ENCODE measurements at regions not wholly inside any gene's neighbourhood (a gene's known extent, or its start where the extent isn't known, plus 50 kb on each side); places are given as distances from the start of the nearest gene placed in this dataset.
"Not testable (repeated sequence)": the region's sequence is repeated elsewhere in the genome, so short reads cannot be mapped to it uniquely, and the experiment has no call there.

DNA sequence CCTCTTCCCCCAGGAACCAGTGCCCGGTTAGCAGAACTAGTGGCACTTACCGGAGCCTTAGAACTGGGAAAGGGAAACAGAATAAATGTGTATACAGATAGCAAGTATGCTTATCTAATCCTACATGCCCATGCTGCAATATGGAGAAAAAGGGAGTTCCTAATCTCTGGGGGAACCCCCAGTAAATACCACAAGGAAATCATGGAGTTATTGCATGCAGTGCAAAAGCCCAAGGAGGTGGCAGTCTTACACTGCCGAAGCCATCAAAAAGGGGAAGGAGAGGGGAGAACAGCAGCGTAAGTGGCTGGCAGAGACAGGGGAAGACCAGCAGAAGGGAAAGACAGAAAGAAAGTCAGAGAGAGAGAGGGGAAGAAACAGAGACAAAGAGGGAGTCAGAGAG, 556.7 kb upstream of the SPRY2 start:
- DNase-seq: not testable (repeated sequence)

DNA sequence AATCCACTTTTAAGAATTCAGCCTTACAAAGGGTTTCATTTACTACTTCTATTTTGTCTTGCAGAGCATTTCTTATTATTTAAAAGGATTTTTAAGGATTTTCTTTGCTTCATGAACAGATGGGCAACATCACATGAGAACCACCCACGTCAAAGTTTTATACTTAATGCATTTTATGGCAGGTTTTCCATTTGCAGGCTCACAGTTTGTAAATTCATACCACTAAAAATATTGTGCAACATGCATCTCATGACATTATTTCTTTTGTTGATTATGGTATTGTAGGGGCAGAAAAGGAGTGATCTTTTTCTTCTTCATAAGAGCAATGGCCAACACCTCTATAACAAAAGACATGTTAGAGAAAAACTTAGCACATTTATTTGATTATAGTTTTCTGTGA, 554.0 kb upstream of the SPRY2 start:
- DNase-seq: no peak

DNA sequence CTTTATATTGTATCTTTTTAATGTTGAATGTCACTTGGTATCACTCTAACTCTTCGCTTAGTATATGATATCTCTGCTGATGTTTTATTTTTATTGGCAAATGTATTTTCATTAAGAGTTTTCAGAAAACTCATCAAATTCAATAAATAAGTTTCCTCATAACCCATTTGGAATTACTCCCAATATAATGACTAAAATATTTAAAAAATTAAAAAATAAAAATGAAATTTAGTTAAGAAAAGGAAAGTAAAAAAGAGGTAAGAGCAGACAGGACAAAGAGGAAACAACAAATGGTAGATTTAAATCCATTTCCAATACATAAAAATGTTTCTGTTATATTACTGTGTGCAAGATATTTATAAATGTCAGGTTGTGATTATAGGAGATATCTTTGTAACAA, 548.9 kb upstream of the SPRY2 start:
- DNase-seq: no peak

- no peak for DNase-seq
Observed at GRCh38 chr13:80888390-80888789, 547.5 kb upstream of the SPRY2 start.

DNA sequence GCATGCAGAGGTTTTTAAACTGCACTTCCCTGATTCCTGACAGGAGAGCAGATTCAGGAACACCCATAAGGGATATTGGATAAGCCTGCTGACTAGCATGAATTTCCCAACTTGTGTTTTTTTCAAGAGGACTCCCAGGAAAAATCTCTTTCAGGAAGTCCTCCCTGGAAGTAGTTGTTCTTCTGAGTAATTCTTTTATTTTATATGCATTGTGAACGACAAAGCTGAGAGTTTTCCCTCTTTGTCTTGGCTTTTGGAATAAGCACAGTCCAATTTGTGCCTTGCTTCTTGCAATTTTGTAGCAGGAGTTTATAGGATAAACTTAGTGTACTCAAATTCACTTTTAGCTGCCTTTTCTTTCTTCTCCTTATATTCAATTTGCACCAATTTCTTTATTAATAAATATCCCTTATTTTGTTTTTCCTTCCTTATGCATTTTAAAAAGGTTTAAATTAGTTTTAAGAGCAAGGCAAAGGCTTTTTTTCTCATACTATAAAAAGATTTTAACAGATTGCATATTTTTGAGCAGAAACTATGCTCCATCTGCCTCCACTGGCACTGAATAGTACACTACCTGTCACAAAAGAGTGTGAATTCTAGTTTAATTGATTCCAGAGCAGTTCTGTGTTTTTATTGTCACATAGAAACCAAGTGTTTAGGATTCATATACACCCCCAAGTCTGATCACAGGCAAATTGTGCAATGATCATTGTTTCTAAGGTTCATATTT, 543.3 kb upstream of the SPRY2 start:
- no peak for DNase-seq

DNA sequence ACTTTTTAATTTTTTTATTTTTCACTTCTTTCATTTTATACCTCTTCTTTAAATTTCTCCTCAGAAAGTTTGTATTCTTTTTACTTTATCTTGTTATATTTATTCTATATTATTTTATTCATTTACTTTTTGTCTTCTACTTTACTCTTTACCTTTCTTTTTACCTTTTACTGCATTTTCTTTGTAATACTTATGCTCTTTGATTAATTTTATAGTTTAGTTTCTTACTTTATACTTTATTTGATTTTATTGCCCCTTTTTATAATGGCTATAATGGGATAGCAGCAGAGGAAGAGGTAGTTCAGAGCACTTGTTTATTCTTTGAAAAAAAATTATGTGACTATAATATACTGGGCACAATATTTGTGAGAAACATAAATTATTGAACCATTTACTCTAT, 542.6 kb upstream of the SPRY2 start:
- no peak for DNase-seq

- no peak for DNase-seq
Observed at GRCh38 chr13:80881942-80882445, 541.1 kb upstream of the SPRY2 start.

GRCh38 chr13:80881495-80881894, 540.6 kb upstream of the SPRY2 start:
- no peak for DNase-seq

- DNase-seq: no peak
Observed at GRCh38 chr13:80881034-80881433, 540.1 kb upstream of the SPRY2 start.

GRCh38 chr13:80877944-80878241, 537.0 kb upstream of the SPRY2 start:
- DNase-seq: no peak

DNA sequence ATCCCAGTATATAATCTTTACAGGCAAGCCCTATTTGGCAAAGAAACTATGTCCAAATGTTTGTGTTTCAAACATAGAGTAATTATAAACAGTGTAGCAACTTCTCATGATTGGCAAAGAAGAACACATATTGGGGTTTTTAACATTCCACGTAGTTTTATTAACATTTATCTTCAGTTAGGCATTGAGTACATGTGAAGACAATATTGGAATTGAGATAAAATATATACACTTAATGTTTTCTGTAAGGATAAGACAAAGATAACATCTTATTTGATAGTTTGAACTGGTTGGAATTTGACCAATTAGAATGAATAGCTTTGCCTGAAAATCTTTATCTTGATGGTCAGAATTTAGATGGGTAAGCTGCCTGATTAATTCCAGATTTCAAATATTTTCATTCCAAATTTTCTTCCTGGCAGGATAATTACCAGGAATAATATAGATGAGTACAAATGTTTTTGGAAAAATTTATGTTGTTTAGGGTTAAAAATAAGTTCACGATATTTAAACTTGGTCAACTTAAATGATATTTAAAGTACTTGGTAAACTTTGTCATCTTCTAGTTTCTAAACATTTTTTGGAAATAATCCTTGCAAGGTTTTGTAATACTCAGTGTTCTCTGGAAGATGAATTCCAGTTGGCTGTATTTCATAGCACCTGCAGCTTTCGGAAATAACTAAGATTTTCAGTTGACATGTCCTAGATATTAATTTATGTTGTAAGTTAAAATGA, 536.5 kb upstream of the SPRY2 start:
- DNase-seq: no peak

DNA sequence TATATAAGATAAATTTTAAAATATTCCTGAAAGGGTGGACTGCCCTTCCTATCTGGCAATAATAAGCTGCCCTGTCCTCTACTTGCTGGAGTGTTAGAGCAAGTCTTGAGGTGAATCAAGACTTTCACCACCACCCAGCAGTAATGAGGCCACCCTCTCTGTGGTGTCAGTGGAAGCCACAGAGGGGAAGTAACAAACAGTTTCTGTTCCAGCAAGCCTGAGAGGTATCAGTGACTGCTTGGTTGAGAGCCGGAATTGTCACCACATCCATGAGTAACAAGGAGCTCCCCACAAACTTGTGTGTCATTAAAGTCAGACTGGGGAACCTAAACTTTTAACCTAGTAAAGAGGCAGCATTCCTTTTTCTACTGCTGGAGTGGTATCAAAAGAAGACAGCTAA, 532.7 kb upstream of the SPRY2 start:
- peak; percentile 97 to 98 for DNase-seq

- not testable (repeated sequence) for DNase-seq
Observed at GRCh38 chr13:80871971-80872370, 531.0 kb upstream of the SPRY2 start.

GRCh38 chr13:80871481-80871880, 530.6 kb upstream of the SPRY2 start:
- no peak for DNase-seq

- DNase-seq: no peak
Observed at GRCh38 chr13:80870186-80870585, 529.3 kb upstream of the SPRY2 start.

DNA sequence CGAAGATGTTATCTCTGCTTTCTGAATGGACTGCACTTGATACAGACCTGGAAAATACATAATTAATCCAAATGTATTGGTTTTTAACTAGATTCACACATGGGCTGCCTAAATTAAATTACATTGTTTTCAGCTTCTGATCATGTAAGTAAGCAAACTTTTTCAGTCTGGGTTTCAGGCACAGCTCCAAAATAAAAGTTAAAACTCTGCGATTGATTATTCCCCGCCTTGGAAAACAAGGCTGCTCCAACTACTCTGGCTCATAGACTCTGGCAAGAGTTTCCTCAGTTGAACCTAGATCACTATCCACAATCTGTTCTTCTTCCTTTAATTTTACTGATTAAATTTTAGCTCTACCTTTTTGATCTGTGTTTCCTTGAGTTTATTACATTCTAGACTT, 526.0 kb upstream of the SPRY2 start:
- DNase-seq: no peak

GRCh38 chr13:80865329-80865728, 524.4 kb upstream of the SPRY2 start:
- no peak for DNase-seq

DNA sequence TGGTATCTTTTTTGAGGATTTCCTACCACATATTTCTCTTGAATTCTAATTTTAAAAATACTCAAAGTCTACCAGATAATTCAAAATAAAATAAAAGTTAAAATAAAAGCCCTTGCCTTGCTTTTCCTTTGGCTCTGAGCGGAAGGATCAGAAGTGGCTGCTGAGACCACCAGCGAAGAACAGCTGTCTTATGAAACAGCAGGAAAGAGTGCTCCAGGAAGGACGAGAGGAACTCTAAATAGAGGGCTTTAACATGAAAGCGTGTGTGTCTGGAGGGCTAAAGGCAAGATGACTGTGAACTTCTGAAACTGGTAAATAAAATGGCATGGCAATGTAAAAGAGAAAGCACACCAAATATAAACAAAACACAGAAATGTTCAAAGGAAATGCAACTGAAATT, 521.5 kb upstream of the SPRY2 start:
- no peak for DNase-seq

- no peak for DNase-seq
Observed at GRCh38 chr13:80860845-80861244, 519.9 kb upstream of the SPRY2 start.

DNA sequence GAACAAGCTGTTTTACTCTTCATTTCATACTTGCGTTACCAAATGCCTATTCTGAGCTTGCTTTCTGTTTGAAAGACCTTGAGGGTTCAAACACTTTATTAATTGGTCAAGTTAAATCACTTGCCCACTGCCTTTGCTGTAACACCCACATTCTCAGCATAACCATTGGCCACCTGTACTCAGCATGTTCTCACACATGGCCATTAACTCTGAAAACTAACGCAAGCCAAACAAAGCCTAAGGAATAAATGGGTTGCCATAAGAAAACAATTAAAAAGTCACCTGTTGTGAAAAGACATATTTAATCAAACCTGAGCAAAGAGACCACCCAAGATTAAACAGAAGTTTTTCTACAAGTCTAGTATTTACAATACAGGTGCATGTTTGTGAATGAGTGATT, 517.2 kb upstream of the SPRY2 start:
- DNase-seq: no peak

DNA sequence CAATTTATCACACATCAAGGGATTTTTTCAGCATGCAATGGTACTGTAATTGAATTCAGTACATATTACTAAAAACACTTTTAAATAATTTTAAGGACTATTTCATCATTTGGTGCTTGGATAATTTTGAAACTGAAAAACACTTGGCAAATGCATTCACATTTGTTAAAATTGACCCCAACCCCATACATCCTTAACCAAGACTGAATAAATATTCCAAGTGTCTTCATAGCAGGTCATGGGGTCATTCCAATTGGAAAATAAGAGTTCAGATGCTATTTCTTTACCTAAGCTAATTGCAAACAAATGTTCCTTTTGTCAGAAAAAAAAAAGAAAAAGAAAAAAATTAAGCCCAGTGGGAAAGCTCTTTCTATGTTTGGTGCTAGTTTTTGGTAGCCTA, 516.4 kb upstream of the SPRY2 start:
- DNase-seq: no peak

DNA sequence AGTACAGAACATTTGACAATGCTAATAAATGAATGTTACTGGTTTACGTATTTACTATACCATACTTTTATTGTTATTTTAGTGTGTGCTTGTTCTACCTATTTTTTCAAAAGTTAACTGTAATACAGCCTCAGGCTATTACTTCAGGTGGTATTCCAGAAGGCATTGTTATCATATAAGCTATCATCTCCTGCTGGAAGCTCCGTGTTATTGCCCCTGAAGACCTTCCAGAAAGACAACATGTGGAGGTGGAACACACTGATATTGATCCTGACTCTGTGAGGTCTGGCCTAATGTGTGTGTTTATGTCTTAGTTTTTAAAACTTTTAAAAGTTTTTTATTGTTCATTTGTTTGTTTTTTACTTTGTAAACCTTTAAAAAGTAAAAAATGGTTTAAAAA, 509.8 kb upstream of the SPRY2 start:
- no peak for DNase-seq

DNA sequence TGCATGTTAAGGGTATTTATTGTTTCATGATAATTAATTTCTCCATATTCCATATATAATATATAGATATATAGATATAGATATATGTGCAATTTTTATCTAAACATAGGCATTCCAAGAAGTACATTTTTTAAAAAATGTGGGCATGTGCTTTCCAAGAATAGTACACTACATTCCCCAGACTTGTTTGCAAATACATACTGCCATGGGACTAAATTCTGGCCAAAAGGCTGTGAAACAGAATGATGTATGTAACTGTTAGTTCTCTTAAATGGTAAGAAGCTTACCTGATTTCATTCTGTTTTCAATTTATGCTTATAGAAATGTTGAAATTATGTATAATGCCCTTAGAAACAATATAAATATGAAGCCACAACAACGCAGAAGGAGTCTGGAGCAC, 503.2 kb upstream of the SPRY2 start:
- DNase-seq: no peak

GRCh38 chr13:80841414-80841813, 500.5 kb upstream of the SPRY2 start:
- DNase-seq: no peak

Measured in AML-193 (cell line).